Retinal pigment epithelial cell (primary cell): ENCODE measurements at regions not wholly inside any gene's neighbourhood (a gene's known extent, or its start where the extent isn't known, plus 50 kb on each side); places are given as distances from the start of the nearest gene placed in this dataset.

Experiments
- DNase-seq: peaks from one replicate; pipeline ENCODE4 v3.0.0-alpha.2; 2010; ENCODE audit warnings: low read depth
- H3K4me3 ChIP-seq: 2 replicates; pipeline ENCODE4 v1.5.1; 2011; ENCODE audit warnings: mild to moderate bottlenecking, low read length, control low read depth, moderate library complexity
- CTCF ChIP-seq: conservative IDR thresholded peaks from 2 replicates; pipeline ENCODE4 v1.5.1; 2011; ENCODE audit warnings: low read depth, low read length, control low read depth, inconsistent platforms

DNA sequence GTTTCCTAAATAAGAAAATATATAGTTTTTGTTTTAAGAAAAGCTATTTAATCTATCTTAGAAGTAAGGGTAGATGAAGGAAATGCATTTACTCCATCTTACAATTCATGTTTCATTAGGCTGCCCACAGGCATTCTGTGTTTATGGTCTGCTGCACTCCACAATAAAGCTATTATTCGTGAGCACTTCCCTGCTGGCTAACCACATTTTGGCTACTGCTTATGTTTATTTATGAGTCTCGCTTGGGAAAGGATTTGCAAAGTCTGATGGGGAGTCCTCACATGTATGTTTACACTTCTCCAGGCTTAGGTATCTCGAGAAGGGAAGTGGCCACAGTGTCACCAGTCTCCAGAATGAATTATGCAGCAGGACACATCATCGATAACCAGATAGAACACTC is 260.8 kb upstream of the VCX start:
- TF ChIP-seq CTCF, result no peak
- no peak for DNase-seq
- H3K4me3 ChIP-seq, result no peak overlapping the region

GRCh38 chrX:7580127-7580526 is 262.8 kb upstream of the VCX start:
- H3K4me3 ChIP-seq, result no peak overlapping the region
- no peak for TF ChIP-seq CTCF
- DNase-seq, result no peak

DNA sequence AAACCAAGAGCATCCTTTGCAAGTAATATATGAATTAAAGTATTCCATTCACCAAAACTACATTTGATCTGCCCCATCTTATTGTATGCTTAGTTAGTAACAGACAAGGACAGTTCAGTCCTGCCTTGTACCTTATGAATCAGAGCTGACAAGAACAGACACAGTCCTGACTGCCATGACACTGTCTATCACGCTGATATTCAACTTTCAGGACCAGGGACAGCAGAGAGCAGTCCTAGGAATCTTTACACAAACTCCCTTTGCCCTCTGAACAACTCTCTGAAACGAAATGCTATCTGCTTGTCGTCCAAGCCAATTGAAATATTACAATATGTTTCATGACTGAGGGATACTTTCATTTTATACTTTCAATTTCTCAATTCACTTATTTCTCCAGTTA is 268.6 kb upstream of the VCX start:
- no peak for TF ChIP-seq CTCF
- no peak for DNase-seq
- H3K4me3 ChIP-seq, result no peak overlapping the region

DNA sequence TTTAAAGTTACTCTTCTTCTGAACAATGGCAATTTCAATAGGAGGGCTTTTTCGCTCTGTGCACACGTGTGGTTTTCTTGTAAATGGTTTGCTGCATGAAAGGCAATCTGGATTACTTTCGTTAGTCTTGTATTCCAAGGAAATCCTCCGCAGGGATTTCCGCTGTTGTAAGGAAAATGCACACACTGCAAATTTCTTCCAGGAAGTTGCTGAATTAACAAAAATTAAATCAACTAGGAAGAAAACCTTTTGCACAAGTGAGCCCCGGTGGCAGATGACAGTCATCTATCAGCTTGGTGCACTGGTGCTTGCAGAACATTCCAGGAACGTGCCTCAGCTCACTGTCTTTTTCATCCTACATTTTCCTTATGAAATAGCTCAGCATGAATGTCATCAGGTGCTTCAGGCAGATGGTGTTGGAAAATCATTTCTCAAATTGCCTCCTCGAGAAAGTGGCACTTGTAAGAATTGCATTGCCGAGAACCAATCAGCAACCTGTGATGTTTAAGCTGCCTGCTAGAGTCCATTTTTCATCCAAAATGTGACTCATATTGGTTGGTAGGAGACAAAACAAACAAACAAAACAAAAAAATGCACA is 272.4 kb upstream of the VCX start:
- TF ChIP-seq CTCF, result no peak
- DNase-seq, result no peak

DNA sequence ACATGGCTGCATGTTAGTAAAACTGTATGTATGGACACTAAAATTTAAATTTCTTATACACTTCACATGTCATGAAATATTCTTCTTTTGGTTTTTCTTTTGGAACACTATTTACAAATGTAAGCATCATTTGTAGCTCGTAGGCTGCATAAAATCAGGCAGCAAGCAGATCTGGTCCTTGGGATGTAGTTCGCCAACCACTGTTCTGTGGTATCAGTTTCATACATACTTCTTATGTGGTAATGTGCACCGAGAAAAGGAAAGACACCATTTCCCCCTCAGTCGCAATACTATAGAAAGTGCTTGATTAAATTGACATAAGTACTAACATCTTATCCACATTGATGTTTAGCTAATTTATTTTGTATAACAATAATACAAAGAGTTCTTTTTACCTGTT is 274.4 kb upstream of the VCX start:
- no peak for DNase-seq
- no peak for TF ChIP-seq CTCF
- H3K4me3 ChIP-seq, result no peak overlapping the region

More for the DNA sequence above, 272.4 kb upstream of the VCX start:
- H3K4me3 ChIP-seq, result no peak overlapping the region

DNA sequence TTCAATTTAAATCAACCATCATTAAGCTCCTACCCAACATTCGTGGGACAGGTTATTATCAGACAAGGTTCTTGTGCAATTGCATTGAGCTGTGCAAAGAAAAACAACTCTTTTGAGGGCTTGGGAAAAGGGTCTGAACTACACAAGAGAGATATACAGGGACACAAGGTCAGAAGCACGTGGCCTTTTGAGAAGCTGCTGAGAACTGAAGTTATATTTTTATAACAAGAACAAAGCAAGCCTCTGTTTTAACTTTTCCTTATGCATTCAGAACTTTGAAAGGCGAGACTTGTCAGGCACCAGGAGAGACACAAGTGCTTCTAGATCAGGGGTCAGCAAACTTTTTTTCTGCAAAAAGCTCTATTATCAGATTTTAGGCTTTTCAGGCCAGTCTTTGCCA is 274.8 kb upstream of the VCX start:
- no peak for DNase-seq
- TF ChIP-seq CTCF, result no peak
- no peak overlapping the region for H3K4me3 ChIP-seq

DNA sequence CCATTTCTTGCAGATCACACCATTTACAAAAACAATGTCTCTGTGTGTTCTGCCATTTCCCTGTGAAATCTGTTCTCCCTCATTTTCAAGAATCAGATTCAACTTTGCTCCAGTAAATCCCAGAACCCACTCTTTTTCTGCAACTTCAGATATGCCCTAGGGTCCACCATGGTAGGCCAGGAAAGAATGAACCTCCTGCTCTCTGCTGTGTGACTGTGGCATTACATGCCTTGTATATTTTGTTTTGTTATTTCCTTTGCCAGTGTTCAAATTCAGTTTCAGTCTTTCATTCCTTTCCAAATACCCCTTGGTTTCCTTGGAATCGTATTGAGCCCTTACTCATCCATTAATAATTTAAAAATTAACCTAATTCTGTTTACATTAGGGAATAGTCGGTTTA is 290.2 kb upstream of the VCX start:
- DNase-seq, result no peak
- no peak overlapping the region for H3K4me3 ChIP-seq
- no peak for TF ChIP-seq CTCF
